GM12878 (cell line): ENCODE measurements at regions not wholly inside any gene's neighbourhood (a gene's known extent, or its start where the extent isn't known, plus 50 kb on each side); places are given as distances from the start of the nearest gene placed in this dataset.

Source experiments
- ATAC-seq: fragments of 200-7000 bp; cut with Tn5 transposase; 3 replicates; pipeline ENCODE4 v1.9.1; 2020; ENCODE audit warnings: mild to moderate bottlenecking, moderate library complexity
- BruUV-seq: library from RNA; stranded (reverse); fragments of 400-500 nt; replicated peaks from 2 replicates; lab custom pipeline; 2021; lab: Mats Ljungman, UMichigan
- CTCF ChIA-PET: fragments of 300-600 bp; sonication (Branson Sonifier 250); formaldehyde crosslinking; extraction: SDS; loops from one replicate; lab custom pipeline; 2021; ENCODE audit warnings: inconsistent platforms; lab: Yijun Ruan, JAX
- POLR2A ChIA-PET: fragments of 350-600 bp; formaldehyde crosslinking; extraction: SDS; loops from one replicate; lab custom pipeline; 2021; ENCODE audit warnings: inconsistent platforms; lab: Charles Lee
- RAD21 ChIA-PET: fragments of 300-600 bp; sonication (Branson Sonifier 250); formaldehyde crosslinking; loops from one replicate; lab custom pipeline; 2023; ENCODE audit warnings: antibody characterized with exemption; ENCODE audit not compliant: unreplicated experiment; lab: Charles Lee
- SMC1A ChIA-PET: fragments of 300-600 bp; sonication (Branson Sonifier 250); formaldehyde crosslinking; loops from one replicate; lab custom pipeline; 2023; ENCODE audit not compliant: unreplicated experiment, uncharacterized antibody; lab: Charles Lee
- DNase-seq: peaks from one replicate; pipeline ENCODE4 v3.0.0-alpha.2; 2011; ENCODE audit warnings: low read depth, low spot score
- FAIRE-seq: peaks from 3 replicates; lab custom pipeline; 2011; peaks lifted over from hg19 to GRCh38; lab: Jason Lieb, UNC
- H2AFZ ChIP-seq: 2 replicates; pipeline ENCODE4 v1.6.0; 2011; ENCODE audit warnings: low read depth, low read length, control low read depth; ENCODE audit not compliant: control insufficient read depth
- H3K27ac ChIP-seq: 2 replicates; pipeline ENCODE4 v1.5.1; 2011; ENCODE audit warnings: control low read depth; ENCODE audit not compliant: control insufficient read depth, insufficient read depth
- H3K27me3 ChIP-seq, 2 experiments: replicated peaks in 1 of 2; 2 replicates each; pipeline versions ENCODE4 v1.6.0 to v1.6.1; 2011; ENCODE audit warnings: low read length in 1 of 2; ENCODE audit not compliant: control insufficient read depth in 2 of 2, insufficient read depth in 2 of 2
- H3K36me3 ChIP-seq, 2 experiments: 2 replicates each; pipeline ENCODE4 v1.5.1; 2011; ENCODE audit warnings: low read length in 1 of 2; ENCODE audit not compliant: control insufficient read depth in 2 of 2, insufficient read depth in 2 of 2
- H3K4me1 ChIP-seq: 2 replicates; pipeline ENCODE4 v1.6.1; 2011; ENCODE audit warnings: mild to moderate bottlenecking, low read length, moderate library complexity, mixed read lengths; ENCODE audit not compliant: control insufficient read depth, insufficient read depth
- H3K4me2 ChIP-seq: 2 replicates; pipeline ENCODE4 v1.6.0; 2011; ENCODE audit warnings: control low read depth; ENCODE audit not compliant: control insufficient read depth, insufficient read depth
- H3K4me3 ChIP-seq: fragments of 200-600 bp; sonication (generic); 2 replicates; pipeline ENCODE4 v1.5.1; 2016
- H3K79me2 ChIP-seq: 2 replicates; pipeline ENCODE4 v1.6.0; 2011; ENCODE audit warnings: low read length; ENCODE audit not compliant: control insufficient read depth, insufficient read depth
- H3K9ac ChIP-seq: 2 replicates; pipeline ENCODE4 v1.8.0; 2011; ENCODE audit warnings: low read length, control low read depth, mixed read lengths; ENCODE audit not compliant: control insufficient read depth, insufficient read depth
- H3K9me3 ChIP-seq: replicated peaks from 3 replicates; pipeline ENCODE4 v1.5.1; 2011; ENCODE audit warnings: mild to moderate bottlenecking, low read length; ENCODE audit not compliant: control insufficient read depth, insufficient read depth
- H4K20me1 ChIP-seq: 2 replicates; pipeline ENCODE4 v1.6.0; 2011; ENCODE audit not compliant: control insufficient read depth, insufficient read depth
- BCLAF1 ChIP-seq: fragments of 450-650 bp; IDR thresholded peaks from 2 replicates; pipeline ENCODE4 v1.6.1; 2017; ENCODE audit warnings: antibody characterized with exemption, mild to moderate bottlenecking, moderate library complexity
- CBX3 ChIP-seq: fragments of 200-600 bp; sonication (generic); IDR thresholded peaks from 2 replicates; pipeline ENCODE4 v1.6.1; 2016; ENCODE audit warnings: low read depth, borderline replicate concordance
- CHD2 ChIP-seq: IDR thresholded peaks from 2 replicates; pipeline ENCODE4 v1.6.1; 2011; ENCODE audit warnings: low read depth, low read length, improper control_type of control experiment, borderline replicate concordance
- IRF4 ChIP-seq: IDR thresholded peaks from 2 replicates; pipeline ENCODE4 v1.6.1; 2011; ENCODE audit warnings: low read depth, low read length
- KDM1A ChIP-seq: fragments of 200-600 bp; sonication (generic); IDR thresholded peaks from 2 replicates; pipeline ENCODE4 v1.6.1; 2016; ENCODE audit warnings: borderline replicate concordance
- POLR2A ChIP-seq: IDR thresholded peaks from 2 replicates; pipeline ENCODE4 v1.6.1; 2011; ENCODE audit warnings: low read depth, mild to moderate bottlenecking, low read length
- RBBP5 ChIP-seq: fragments of 200-600 bp; sonication (generic); conservative IDR thresholded peaks from 2 replicates; pipeline ENCODE4 v1.6.1; 2016
- RELB ChIP-seq: fragments of 450-650 bp; IDR thresholded peaks from 2 replicates; pipeline ENCODE4 v1.6.1; 2017; ENCODE audit warnings: low read depth, mild to moderate bottlenecking, moderate library complexity
- ZNF24 ChIP-seq: fragments of 450-650 bp; IDR thresholded peaks from 2 replicates; pipeline ENCODE4 v1.6.1; 2017; ENCODE audit warnings: antibody characterized with exemption, mild to moderate bottlenecking
- WGBS: methylation state at CpG from one replicate; pipeline ENCODE4 v1.1.6; 2016; ENCODE audit warnings: low lambda C conversion rate; ENCODE audit not compliant: insufficient replicate concordance, insufficient coverage; ENCODE audit errors: missing lambda C conversion rate; 5-methylcytosine and 5-hydroxymethylcytosine counted together
- in situ Hi-C: fragments of 300-500 bp; cut with MboI; formaldehyde crosslinking; loops from 9 replicates; pipeline ENCODE4 v1.14.3; 2018; ENCODE audit warnings: mixed read lengths
- intact Hi-C: fragments of 100-400 bp; cut with micrococcal nuclease; formaldehyde crosslinking; loops from one replicate; pipeline ENCODE4 v1.14.2; 2022; ENCODE audit not compliant: unreplicated experiment

- Histone ChIP-seq H3K9ac (no peak overlapping the region), H3K79me2 (no peaks in the 10 kb centered on the region), H3K4me3 (no peak overlapping the region), H3K27ac (no peak overlapping the region), H2AFZ (no peak overlapping the region), H4K20me1 (no peaks in the 10 kb centered on the region), H3K4me1 (no peaks in the 10 kb centered on the region), H3K36me3 (no peaks in the 10 kb centered on the region), H3K27me3 (no peaks in the 10 kb centered on the region), H3K9me3 (no peaks in the 10 kb centered on the region), H3K4me2 (no peak overlapping the region)
- CTCF ChIA-PET, result no interaction called here
- FAIRE-seq (no peak), DNase-seq (no peak), ATAC-seq (no peak)
- no TSS peak for BruUV-seq
- SMC1A ChIA-PET, result interaction anchor here (0.6 kb wide), 1 partner anchor 211 kb away, joined by 3 read pairs; no protein-coding TSS in a partner anchor
- in situ Hi-C loops (no loop called here), intact Hi-C loops (no loop called here)
- POLR2A ChIA-PET, result no interaction called here
- 87% methylated on average over 1 of the region's 1 CpG for WGBS
- RAD21 ChIA-PET, result no interaction called here
- TF ChIP-seq IRF4 (no peak), ZNF24 (no peak), BCLAF1 (no peak), RBBP5 (no peak), KDM1A (no peak), POLR2A (no peak), RELB (no peak), CHD2 (no peak), CBX3 (no peak)
Observed at GRCh38 chr12:28066879-28067278, 94.3 kb upstream of the PTHLH start.
